ENCODE measurements at regions not wholly inside any gene's neighbourhood (a gene's known extent, or its start where the extent isn't known, plus 50 kb on each side); places are given as distances from the start of the nearest gene placed in this dataset.
"Not testable (repeated sequence)": the region's sequence is repeated elsewhere in the genome, so short reads cannot be mapped to it uniquely, and the experiment has no call there.

DNA sequence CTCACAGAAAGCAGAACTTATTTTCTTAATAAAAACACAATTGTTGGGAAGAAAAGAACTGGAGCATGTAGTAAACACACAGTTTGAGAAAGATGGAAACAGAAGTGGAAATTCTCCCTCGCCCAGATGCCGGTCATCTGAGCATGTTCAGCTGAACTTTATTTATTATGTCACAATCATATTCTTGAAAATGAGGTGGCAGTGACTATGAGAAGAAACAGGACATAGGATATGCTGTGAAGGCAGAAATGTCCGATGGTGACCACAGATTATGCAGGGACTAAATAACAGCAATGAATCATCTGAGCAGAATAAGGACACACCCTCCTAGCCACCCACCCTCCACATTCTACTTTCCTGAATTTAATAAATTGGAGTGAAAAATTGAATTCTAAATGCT, 425.3 kb upstream of the NOX3 start:
- Mint-ChIP-seq H3K4me1 (ENCODE audit: unreplicated experiment) (peaks cover 11% of the 10 kb centered on the region), H3K4me3 (ENCODE audit: unreplicated experiment) (no peak overlapping the region), H3K36me3 (ENCODE audit: low read depth, unreplicated experiment) (no peaks in the 10 kb centered on the region), H3K27me3 (ENCODE audit: unreplicated experiment) (no peaks in the 10 kb centered on the region), H3K9me3 (ENCODE audit: unreplicated experiment) (no peaks in the 10 kb centered on the region), H3K27ac (ENCODE audit: unreplicated experiment) (no peak overlapping the region)
- no peak for TF ChIP-seq CTCF (IDR thresholded peaks at IDR 0.05; ENCODE audit: unreplicated experiment)
- DNase-seq (ENCODE audit: low spot score), result no peak

DNA sequence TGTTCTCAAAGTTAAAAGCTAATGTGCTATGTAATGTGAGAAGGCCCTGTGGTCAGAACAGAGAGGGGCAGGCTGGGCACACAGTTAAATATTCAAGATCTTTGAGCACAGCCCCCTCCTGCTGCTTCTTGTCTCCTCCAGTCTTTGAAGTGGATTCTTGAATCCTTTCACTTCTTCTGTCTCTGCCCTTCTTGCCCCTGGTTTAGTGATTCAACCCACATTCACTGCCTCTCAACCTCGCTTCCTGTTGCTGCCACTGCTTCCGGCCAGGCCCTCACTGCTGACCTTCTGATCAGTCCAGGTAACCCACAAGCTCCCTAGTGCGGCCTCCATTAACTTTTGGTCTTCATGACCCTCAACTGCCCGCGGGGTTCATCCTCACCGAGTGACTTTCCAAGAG, 417.3 kb upstream of the NOX3 start:
- Mint-ChIP-seq H3K4me3 (ENCODE audit: unreplicated experiment) (no peak overlapping the region), H3K27me3 (ENCODE audit: unreplicated experiment) (no peaks in the 10 kb centered on the region), H3K9me3 (ENCODE audit: unreplicated experiment) (no peaks in the 10 kb centered on the region), H3K36me3 (ENCODE audit: low read depth, unreplicated experiment) (no peaks in the 10 kb centered on the region), H3K27ac (ENCODE audit: unreplicated experiment) (no peak overlapping the region), H3K4me1 (ENCODE audit: unreplicated experiment) (peaks cover 4% of the 10 kb centered on the region)
- TF ChIP-seq CTCF (IDR thresholded peaks at IDR 0.05; ENCODE audit: unreplicated experiment), result no peak
- no peak for DNase-seq (ENCODE audit: low spot score)

GRCh38 chr6:155867682-155868081, 412.0 kb upstream of the NOX3 start:
- H3K4me1 Mint-ChIP-seq (ENCODE audit: unreplicated experiment), result no peaks in the 10 kb centered on the region
- no peaks in the 10 kb centered on the region for H3K9me3 Mint-ChIP-seq (ENCODE audit: unreplicated experiment)
- H3K27me3 Mint-ChIP-seq (ENCODE audit: unreplicated experiment), result no peaks in the 10 kb centered on the region
- no peak overlapping the region for H3K27ac Mint-ChIP-seq (ENCODE audit: unreplicated experiment)
- no peak for DNase-seq (ENCODE audit: low spot score)
- TF ChIP-seq CTCF (IDR thresholded peaks at IDR 0.05; ENCODE audit: unreplicated experiment), result no peak
- no peaks in the 10 kb centered on the region for H3K36me3 Mint-ChIP-seq (ENCODE audit: low read depth, unreplicated experiment)
- H3K4me3 Mint-ChIP-seq (ENCODE audit: unreplicated experiment), result no peak overlapping the region

DNA sequence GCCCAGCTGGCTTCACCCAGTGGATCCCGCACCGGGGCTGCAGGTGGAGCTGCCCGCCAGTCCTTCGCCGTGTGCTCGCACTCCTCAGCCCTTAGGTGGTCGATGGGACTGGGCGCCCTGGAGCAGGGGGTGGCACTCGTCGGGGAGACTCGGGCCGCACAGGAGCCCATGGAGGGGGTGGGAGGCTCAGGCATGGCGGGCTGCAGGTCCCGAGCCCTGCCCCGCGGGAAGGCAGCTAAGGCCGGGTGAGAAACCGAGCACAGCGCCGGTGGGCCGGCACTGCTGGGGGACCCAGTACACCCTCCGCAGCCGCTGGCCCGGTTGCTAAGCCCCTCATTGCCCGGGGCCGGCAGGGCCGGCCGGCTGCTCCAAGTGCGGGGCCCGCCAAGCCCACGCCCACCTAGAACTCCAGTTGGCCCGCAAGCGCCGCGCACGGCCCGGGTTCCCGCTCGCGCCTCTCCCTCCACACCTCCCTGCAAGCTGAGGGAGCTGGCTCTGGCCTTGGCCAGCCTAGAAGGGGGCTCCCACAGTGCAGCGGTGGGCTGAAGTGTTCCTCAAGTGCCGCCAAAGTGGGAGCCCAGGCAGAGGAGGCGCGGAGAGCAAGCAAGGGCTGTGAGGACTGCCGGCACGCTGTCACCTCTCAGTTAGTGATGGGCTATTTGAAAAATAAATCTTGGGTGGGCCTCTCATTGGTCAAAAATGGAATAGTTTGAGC, 411.2 kb upstream of the NOX3 start:
- not testable (repeated sequence) for H3K36me3 Mint-ChIP-seq (ENCODE audit: low read depth, unreplicated experiment); H3K27me3 Mint-ChIP-seq (ENCODE audit: unreplicated experiment); H3K27ac Mint-ChIP-seq (ENCODE audit: unreplicated experiment); H3K9me3 Mint-ChIP-seq (ENCODE audit: unreplicated experiment); H3K4me1 Mint-ChIP-seq (ENCODE audit: unreplicated experiment); H3K4me3 Mint-ChIP-seq (ENCODE audit: unreplicated experiment); DNase-seq (ENCODE audit: low spot score)

GRCh38 chr6:155861821-155862220, 406.2 kb upstream of the NOX3 start:
- Mint-ChIP-seq H3K36me3 (ENCODE audit: low read depth, unreplicated experiment) (no peaks in the 10 kb centered on the region), H3K4me1 (ENCODE audit: unreplicated experiment) (no peaks in the 10 kb centered on the region), H3K27ac (ENCODE audit: unreplicated experiment) (no peak overlapping the region), H3K27me3 (ENCODE audit: unreplicated experiment) (no peaks in the 10 kb centered on the region), H3K9me3 (ENCODE audit: unreplicated experiment) (no peaks in the 10 kb centered on the region), H3K4me3 (ENCODE audit: unreplicated experiment) (no peak overlapping the region)
- no peak for TF ChIP-seq CTCF (IDR thresholded peaks at IDR 0.05; ENCODE audit: unreplicated experiment)
- no peak for DNase-seq (ENCODE audit: low spot score)

DNA sequence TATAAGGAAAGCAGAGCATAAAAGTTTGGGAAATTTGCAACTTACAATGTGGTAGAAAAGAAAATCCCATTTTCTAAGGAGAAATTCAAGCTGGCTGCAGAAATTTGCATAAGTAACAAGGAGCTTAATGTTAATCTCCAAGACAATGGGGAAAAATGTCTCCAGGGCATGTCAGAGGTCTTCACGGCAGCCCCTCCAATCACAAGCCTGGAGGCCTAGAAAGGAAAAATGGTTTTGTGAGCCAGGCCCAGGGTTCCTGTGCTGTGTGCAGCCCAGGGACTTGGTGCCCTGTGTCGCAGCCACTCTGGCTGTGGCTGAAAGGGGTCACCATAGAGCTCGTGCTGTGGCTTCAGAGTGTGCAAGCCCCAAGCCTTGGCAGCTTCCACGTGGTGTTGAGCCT, 403.3 kb upstream of the NOX3 start:
- H3K4me1 Mint-ChIP-seq (ENCODE audit: unreplicated experiment); DNase-seq (ENCODE audit: low spot score); H3K27ac Mint-ChIP-seq (ENCODE audit: unreplicated experiment); H3K4me3 Mint-ChIP-seq (ENCODE audit: unreplicated experiment); H3K9me3 Mint-ChIP-seq (ENCODE audit: unreplicated experiment); H3K27me3 Mint-ChIP-seq (ENCODE audit: unreplicated experiment); H3K36me3 Mint-ChIP-seq (ENCODE audit: low read depth, unreplicated experiment): not testable (repeated sequence)

Measured in endothelial cell (in vitro differentiated cells).